Glomerular visceral epithelial cell (primary cell): ENCODE measurements at regions not wholly inside any gene's neighbourhood (a gene's known extent, or its start where the extent isn't known, plus 50 kb on each side); places are given as distances from the start of the nearest gene placed in this dataset.
A peak's percentile ranks its signal among the peaks of the same experiment; 100 is the strongest.
"Not testable (repeated sequence)": the region's sequence is repeated elsewhere in the genome, so short reads cannot be mapped to it uniquely, and the experiment has no call there.

Experiments
- DNase-seq: peaks from one replicate; pipeline ENCODE4 v3.0.0-alpha.2; 2016; ENCODE audit errors: extremely low spot score

- no peak for DNase-seq
Observed at GRCh38 chr14:82811246-82811645, 1277.6 kb upstream of the SEL1L start.

DNA sequence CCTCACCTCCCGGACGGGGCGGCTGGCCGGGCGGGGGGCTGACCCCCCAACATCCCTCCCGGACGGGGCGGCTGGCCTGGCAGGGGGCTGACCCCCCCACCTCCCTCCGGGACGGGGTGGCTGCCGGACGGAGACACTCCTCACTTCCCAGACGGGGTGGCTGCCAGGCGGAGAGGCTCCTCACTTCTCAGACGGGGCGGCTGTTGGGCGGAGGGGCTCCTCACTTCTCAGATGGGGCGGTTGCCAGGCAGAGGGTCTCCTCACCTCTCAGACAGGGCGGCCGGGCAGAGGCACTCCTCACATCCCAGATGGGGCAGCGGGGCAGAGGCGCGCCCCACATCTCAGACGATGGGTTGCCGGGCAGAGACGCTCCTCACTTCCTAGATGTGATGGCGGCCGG, 1280.7 kb upstream of the SEL1L start:
- not testable (repeated sequence) for DNase-seq

DNA sequence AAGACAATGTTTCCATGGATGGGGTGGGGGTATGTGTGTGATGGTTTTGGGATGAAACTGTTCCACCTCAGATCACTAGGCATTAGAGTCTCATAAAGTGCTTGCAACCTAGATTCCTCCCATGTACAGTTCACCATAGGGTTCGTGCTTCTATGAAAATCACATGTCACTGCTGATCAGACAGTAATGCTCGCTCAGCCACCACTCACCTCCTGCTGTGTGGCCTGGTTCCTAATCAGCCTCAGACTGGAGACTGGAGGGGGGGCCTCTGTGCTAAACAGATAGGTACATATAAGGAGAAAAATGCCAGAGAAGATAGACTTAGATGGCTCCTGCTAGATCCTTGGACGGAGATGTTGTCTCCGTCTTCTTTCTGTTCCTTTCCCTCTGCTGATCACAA, 1296.9 kb upstream of the SEL1L start:
- no peak for DNase-seq

GRCh38 chr14:82836256-82836950, 1302.8 kb upstream of the SEL1L start:
- no peak for DNase-seq

DNA sequence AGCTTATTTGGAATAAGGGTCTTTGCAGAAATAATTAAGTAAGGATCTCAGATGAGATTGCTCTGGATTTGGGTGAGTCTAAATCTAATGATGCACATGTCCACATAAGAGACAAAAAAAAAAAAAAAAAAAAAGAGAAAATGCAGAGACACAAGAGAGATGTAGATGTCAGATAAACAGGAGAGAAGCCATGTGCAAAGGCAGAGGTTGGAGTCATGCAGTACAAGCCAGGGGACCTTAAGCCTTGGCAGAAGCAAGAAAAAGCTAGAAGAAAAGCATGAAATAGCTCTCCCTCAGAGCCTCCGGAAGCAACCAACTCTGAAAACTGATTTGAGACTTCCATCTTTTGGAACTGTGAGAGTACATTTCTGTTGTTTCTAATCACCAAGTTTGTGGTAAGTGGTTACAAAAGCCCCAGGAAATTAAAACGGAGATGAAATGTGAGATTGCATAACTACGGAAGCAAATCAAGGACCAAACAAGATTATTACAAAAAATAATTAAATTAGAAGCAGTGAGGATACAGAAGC, 1304.0 kb upstream of the SEL1L start:
- DNase-seq: no peak

DNA sequence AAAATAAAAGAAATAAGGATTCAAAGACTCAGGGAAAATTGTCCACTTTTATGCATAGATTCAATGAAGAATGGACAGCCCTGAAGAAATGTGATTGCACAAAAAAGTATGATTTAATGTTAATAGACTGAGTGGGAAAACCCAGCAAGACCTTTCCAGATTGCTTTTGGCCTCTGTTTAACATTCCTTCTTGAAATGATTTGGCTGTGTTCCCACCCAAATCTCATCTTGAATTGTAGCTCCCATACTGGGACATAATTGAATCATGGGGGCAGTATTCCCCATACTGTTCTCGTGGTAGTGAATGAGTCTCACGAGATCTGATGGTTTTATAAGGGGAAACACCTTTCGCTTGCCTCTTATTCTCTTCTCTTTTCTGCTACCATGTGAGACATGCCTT, 1316.9 kb upstream of the SEL1L start:
- no peak for DNase-seq

DNA sequence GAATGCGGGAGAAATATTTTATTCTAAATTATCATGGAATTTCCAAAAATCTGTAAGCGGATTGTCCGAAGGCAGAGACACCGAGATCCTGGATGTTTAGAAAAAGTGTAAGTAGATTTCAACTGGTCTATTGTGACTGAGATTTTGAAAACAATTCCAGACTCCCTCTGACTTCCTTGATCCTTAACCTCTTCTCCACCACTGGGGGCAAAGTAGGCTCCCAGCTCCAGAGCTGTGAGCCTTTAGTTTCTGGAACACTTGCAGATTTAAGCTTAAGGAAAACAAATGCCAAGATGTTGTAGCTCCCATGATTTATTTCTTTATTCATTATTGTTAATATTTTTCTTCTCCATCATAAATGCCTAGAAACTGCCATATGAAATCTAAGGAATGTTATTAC, 1320.5 kb upstream of the SEL1L start:
- DNase-seq: no peak

DNA sequence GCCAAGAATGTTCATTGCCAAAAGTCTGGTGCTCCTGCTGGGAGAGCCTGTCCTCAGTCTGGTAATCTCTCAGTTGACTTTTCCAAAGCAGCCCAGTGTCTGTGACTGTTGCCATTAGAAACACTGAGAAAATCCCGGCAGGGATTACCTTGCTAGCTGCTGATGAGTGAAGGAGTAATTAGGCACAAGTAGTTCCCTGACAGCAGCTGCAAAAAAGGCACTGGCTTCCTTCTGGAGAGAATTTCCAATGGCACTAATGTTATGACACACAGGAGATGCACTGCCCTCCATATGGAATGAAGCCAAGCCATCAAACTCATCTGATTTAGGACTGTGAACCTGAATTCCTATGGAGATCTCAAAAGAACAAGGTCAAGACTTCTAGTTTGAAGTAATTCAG, 1321.2 kb upstream of the SEL1L start:
- no peak for DNase-seq

DNA sequence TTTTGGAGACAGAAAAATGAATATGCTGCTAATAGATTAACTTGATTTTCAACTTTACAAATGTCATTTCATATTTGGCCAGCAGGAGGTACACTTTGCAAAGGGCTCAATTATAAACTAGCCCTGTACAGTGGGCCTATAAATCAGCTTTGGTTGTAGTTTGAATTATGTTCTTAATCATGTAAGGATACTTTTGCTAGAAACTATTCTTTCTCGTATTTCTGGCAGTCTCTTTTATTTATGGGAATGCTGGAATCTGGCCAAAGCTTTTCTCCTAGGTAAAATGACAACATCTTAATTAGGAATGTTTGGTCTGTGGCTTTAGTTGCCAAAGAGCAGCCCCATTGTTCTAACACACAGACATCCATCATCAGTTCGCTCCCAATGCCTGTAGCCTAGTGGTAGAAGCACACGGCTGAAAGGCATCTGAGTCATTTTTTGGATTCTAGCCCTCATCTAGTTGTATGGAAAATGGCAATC, 1322.3 kb upstream of the SEL1L start:
- peak; percentile 5 for DNase-seq

DNA sequence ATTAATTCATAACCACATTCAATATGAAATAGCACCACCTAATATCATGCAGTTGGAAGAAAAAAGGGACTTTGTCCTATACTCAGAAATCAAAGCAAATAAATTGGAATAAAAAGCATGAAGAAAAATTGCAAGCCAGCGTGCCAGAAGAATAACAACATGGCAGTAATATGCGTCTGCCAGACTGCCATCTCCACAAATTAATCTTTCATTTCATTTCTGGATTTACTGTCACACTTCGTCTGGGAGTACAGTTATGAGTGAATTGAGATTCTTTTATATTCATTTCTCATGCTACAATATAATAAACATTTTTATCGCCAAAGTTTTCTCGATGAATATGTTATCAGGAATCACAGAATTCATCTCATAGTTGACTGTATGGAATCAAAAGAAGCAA, 1327.7 kb upstream of the SEL1L start:
- no peak for DNase-seq

DNA sequence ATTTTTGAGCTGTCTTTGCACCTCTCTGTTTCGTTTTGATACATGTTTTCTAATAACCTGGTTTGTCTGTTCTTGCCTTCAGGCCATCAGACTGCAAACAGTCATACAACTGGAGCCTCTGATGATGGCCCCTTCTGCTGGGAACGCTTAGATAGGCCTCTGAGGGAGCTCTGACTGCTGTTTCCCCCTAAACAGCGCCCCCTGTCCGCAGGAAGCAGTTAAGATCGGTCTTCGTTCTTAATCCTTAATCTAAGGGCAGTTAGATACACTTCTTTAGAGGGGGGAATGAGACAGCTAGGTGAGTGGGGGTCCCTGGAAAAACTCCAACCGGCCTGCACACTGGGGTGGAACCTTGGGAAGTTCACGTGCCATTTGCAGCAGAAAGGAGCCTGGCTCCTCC, 1338.8 kb upstream of the SEL1L start:
- no peak for DNase-seq

DNA sequence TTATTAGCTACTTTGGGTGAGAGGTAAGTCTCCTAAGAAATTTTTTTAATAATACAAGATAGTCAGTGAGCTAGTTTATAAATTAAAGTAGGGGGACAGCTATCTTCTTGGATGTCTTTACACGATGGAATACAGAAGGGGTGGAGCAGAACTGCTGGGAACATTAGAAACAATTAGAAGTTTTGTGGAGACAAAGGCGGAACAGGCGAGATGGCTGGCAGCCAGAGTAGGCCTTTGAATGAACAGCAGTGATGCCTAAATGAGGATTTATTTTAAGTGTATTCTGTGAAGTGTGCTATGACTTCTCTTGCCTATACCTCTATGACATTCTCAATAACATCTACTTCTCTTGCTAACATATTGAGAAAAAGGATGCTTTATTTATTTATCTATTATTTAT, 1345.3 kb upstream of the SEL1L start:
- no peak for DNase-seq

DNA sequence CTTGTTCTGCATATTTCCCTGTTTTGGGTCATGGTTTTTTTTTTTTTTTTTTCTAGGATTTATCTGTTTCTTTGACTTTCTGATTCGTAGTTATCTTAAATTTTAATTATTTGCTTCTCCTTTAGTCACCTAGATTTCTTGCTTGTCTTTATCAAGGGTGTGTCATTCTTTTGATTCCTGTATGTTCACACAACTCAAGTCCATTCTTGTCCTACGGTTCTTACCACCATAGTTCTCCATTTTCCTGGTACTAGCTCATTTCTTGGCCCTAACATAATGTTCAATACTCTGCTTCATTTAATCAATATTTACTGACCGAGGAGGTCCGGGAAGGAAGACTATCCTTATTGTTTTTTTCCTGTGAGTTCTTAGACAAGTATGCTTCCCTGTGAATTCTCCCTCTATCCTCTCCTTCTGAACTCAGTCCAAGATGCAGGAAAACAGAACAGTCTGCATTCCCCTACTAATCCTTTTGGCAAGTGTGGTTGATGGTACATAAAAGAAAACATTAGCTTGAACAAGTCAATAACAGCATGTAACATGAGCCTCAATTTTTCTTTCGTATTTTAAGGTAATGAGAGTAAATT, 1346.4 kb upstream of the SEL1L start:
- DNase-seq: no peak

DNA sequence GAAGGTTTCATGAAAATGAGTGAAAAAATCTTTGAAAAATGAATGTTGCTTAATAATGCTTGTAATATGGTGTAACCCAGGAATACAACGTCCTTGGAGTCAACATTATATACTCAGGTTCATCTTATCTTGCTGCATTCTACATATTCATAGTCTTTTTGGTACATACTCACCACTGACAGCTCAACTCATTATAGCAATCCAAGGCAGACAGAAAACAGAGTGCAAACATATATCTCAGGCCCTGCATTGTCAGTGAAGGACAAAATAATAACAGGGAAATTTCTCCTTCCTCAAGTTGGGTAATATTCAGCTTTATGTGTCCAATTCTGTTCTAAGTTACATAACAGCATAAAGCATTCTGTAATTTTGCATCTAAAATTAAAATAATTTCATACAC, 1353.0 kb upstream of the SEL1L start:
- no peak for DNase-seq

GRCh38 chr14:82889701-82890100, 1356.0 kb upstream of the SEL1L start:
- DNase-seq: no peak

DNA sequence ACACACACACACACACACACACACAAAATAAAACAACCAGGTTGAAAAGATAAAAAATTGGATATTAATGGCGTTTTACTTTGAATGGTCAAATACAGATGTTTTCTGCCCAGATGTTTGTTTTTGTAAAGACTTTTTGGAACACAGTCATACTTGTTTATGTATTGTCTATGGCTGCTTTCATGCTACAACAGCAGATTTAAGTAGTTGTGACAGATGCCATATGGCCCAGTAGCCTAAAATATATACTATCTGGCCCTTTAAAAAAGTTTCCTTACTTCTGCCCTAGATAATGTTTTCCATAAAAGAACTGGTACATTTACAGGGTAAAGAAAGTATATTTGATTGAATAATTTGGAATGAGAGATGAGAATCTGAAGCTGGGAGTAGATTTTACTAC, 1362.8 kb upstream of the SEL1L start:
- no peak for DNase-seq

- DNase-seq: no peak
Observed at GRCh38 chr14:82897469-82898308, 1364.0 kb upstream of the SEL1L start.

GRCh38 chr14:82905762-82906161, 1372.1 kb upstream of the SEL1L start:
- DNase-seq: no peak

- DNase-seq: no peak
Observed at GRCh38 chr14:82911930-82912329, 1378.3 kb upstream of the SEL1L start.

DNA sequence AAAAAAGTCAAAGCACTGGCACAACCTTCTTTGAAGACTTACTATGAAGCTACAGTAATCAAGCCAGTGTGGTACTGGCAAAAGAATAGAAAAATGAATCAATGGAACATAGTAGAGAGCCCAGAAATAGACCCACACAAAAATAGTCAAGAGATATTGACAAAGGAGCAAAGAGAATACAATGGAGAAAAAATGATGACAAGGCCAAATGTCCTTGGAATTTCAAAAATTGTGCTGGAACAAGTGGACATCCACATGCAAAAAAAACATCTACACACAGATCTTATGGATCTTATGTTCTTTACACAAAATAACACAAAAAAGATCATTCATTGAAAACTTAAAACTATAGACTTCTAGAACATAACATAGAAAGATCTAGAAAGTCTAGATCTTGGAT, 1379.7 kb upstream of the SEL1L start:
- no peak for DNase-seq

DNA sequence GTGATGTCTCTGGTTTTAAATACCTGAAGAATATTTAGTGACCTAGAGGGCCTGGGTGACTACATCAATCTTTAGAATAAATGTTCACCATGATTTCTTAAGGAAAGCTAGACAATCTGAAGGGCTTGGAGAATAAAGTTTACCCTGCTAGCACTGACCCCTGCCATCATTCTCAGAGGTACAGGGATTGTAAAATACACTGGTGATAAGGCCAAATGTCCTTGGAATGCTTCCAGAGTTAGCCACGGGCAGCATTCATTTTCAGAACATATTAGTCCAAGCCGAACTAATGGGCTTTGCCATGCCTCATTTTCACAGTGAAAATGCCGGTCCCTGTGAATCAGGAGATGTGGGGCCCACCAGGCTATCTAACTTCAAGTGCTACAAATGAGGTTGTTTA, 1381.7 kb upstream of the SEL1L start:
- DNase-seq: no peak

GRCh38 chr14:82935691-82936090, 1402.0 kb upstream of the SEL1L start:
- no peak for DNase-seq

DNA sequence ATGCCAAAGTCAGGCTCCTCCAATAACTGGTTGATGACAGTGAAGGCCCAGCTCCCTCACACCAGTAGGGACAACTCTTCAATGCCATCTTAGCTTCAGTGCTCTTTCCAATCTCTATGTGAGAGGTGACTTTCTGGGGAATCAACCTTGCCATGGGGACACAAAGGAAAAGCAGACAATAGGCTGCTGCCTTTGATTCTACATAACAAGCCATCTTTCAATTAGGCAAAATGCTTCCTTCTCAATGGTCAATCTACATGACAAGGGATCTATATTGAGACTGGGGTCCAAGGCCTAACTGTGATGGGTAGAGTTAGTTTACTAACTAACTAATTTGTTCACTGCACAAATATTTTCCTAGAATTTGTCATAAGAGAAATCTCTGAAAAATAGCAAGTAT, 1417.5 kb upstream of the SEL1L start:
- DNase-seq: no peak
